ENCODE measurements at regions not wholly inside any gene's neighbourhood (a gene's known extent, or its start where the extent isn't known, plus 50 kb on each side); places are given as distances from the start of the nearest gene placed in this dataset.
"Not testable (repeated sequence)": the region's sequence is repeated elsewhere in the genome, so short reads cannot be mapped to it uniquely, and the experiment has no call there.

- no peak for DNase-seq (ENCODE audit: extremely low read depth, low read depth)
These were observed 849.1 kb upstream of the AUTS2 start for GRCh38 chr7:68748934-68749900.

DNA sequence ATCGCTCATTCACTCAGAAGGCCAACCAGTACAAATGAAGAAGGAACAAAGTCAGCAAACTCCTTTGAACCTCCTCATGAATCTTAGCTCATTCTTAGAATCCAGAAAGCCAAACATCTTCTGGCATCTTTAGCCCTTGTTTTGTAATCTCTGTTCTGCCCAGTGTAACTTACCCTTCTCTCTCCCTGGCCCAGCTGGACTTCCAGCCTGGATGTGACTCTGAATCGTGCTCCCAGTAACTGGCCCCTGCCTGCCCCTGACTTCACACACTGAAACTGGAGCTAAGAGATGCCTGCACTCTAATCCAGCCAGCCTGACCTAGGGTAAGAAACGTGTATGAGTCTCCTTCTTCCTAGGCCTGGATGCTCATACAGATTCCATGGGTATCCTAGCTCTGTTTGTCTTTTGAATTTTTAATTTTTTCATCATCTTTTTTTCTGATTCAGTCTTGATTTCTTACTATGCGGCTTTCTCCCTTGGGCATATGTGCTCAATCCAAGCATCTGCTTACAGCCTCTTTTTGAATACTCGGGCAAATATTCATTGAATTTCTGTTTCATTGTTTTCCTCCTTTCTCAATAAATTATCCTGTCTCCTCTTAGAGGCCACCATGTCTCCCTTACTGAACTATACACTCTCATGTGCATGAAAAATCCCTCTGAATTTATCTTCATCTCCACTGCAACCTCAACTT, 845.6 kb upstream of the AUTS2 start:
- DNase-seq (ENCODE audit: extremely low read depth, low read depth): no peak

GRCh38 chr7:68754414-68754813, 843.9 kb upstream of the AUTS2 start:
- no peak for DNase-seq (ENCODE audit: extremely low read depth, low read depth)

DNA sequence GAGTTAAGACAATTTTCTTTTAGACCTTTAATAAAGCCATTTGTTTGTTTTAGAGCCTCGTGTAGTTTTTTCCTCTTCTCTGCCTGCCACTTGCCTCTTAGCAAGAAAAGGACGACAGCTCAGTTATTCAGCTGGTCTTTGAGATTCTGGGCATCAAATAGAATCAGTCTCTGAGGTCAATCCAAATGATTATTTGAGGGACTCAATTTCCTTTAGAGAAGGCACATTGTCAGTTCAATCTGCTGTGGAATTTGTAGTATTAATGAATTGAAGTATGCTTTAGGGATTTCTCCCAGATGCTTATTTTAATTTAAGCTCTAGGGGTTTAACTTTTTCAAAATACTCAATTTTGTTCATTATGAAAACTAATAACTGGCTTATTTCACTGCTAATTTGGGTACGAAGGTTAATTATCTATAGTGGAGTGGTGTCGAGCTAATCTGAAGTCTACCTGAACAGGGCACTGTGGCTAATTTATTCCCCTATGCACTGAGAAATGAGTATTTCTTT, 841.2 kb upstream of the AUTS2 start:
- no peak for DNase-seq (ENCODE audit: extremely low read depth, low read depth)

DNA sequence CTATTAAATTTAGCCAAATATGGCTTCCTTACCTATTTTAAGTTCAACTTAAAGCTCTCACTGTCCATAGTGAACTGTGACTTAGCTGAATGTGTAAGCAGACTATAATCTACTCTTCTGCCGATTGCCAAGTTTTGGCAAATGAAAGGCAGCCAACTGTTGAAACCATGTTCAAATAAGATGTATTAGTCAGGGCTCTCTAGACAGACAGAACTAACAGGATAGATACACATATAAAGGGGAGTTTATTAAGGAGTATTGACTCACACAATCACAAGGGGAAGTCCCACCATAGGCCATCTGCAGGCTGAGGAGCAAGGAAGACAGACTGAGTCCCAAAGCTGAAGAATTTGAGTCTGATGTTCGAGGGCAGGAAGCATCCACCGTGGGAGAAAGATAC, 837.7 kb upstream of the AUTS2 start:
- DNase-seq (ENCODE audit: extremely low read depth, low read depth): no peak

GRCh38 chr7:68767462-68767861, 830.8 kb upstream of the AUTS2 start:
- DNase-seq (ENCODE audit: extremely low read depth, low read depth): no peak

DNA sequence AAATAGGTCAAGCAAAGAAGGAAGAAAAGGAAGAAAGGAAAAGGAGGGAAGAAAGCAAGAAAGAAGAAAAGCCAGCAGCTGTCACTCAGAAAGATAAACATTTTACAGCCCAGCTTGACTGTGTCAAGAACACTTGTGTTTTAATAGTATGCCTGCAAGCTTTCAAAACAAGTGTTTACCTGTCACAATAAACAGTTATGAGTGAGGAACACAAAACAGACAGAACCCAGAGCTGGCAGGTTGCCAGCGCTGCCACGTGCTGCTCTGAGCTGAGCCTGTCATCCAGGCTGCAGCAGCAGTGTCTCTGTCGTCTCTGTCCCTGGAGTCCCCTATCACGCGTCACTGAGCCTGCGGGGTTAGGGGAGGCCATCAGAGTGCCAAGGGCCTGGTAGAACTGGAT, 827.6 kb upstream of the AUTS2 start:
- DNase-seq (ENCODE audit: extremely low read depth, low read depth): no peak

GRCh38 chr7:68776326-68776725, 821.9 kb upstream of the AUTS2 start:
- DNase-seq (ENCODE audit: extremely low read depth, low read depth): no peak

- no peak for DNase-seq (ENCODE audit: extremely low read depth, low read depth)
These were observed 814.6 kb upstream of the AUTS2 start for GRCh38 chr7:68783684-68784083.

DNA sequence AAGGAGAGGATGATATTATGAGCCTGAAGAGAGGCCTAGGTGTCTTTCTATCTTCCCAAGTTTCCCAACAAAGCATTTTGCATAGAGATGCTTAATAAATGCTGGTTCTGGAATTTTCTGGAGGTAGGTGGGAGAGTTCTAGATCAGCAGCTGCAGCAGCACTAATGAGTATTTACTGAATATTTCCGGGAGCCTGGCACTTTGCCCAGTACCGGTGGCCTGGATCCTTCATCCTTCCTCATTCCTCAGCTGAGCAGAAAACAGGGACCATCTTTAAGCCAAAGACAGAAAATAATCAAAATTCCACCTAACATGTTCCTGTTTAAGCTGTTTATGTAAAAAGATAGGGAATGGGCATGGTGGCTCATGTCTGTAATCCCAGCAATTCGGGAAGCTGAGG, 813.2 kb upstream of the AUTS2 start:
- DNase-seq (ENCODE audit: extremely low read depth, low read depth): no peak

GRCh38 chr7:68787566-68787965, 810.7 kb upstream of the AUTS2 start:
- DNase-seq (ENCODE audit: extremely low read depth, low read depth): no peak

DNA sequence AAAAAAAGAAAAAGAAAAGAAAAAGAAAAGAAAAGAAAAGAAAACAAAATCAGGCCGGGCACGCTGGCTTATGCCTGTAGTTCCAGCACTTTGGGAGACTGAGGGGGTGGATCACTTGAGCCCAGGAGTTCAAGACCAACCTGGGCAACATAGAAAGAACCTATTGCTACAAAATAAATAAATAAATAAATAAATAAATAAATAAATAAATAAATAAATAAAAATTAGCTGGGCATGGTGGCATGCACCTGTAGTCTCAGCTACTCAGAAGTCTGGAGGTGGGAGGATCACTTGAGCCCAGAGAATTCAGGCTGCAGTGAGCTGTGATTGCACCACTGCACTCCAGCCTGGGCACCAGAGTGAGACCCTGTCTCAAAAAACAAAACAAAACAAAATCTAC, 809.7 kb upstream of the AUTS2 start:
- not testable (repeated sequence) for DNase-seq (ENCODE audit: extremely low read depth, low read depth)

GRCh38 chr7:68789597-68789996, 808.7 kb upstream of the AUTS2 start:
- no peak for DNase-seq (ENCODE audit: extremely low read depth, low read depth)

GRCh38 chr7:68792351-68792750, 805.9 kb upstream of the AUTS2 start:
- DNase-seq (ENCODE audit: extremely low read depth, low read depth): no peak

DNA sequence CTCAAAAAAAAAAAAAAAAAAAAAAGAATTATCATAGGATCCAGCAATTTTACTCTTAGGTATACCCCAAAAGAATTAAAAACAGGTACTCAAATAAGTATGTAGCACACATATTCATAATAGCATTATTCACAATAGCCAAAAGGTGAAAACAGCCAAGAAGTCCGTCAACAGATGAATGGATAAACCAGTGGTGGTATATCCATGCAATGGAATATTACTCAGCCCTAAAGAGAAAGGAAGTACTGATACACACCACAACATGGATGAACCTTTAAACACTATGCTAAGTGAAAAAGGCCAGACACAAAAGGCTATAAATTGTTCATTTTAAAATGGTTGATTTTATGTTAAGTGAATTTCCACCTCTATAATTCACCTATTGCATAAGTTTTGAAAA, 804.8 kb upstream of the AUTS2 start:
- no peak for DNase-seq (ENCODE audit: extremely low read depth, low read depth)

DNA sequence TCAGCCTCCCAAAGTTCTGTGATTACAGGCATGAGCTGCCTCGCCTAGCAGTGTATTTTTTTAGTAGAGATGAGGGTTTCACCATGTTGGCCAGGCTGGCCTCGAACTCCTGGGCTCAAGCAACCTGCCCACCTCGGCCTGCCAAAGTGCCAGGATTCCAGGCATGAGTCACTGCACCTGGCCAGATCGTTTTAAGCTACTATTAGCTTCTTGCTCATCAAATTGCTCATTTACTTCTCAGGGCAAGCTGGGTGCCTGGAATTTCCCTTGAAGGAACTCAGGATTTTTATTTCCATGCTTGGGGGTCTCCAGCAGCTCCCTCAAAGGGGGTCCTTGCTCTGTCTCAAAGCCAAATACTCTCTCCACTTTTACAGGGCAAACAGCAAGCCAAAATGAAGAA, 798.0 kb upstream of the AUTS2 start:
- DNase-seq (ENCODE audit: extremely low read depth, low read depth): no peak

DNA sequence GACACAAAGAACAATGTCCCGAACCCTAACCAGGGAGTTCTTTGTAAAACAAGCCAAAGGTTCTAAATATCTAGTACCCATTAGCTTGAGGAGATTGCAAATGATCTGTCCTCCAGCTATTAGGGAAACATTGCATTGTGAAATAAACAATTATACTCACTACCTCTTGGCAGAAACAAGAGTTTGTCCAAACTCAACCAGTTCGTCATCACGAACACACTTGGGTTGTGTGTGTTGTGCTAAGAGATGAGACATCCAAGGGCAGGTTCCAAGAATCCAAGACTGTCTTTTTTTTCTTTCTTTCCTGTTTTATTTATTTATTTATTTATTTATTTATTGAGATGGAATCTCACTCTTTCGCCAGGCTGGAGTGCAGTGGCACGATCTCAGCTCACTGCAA, 793.1 kb upstream of the AUTS2 start:
- DNase-seq (ENCODE audit: extremely low read depth, low read depth): no peak

DNA sequence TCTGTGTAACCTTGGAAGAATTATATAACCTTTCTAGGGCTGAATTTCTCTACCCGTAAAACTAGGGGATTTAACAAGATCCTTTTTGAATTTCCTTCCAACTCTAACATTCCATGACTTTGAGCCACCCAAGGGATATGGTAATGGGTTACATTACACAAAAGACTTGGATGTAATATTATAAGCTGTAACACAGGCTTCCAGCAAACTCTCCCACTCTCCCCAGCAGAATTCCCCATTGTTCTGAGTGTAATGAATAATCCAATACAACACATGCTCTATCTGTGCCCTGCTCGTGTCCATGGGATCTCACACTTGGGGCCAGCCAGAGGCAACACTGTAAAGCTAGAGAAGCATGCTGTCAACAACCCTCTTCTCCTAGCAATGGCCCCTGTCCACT, 790.6 kb upstream of the AUTS2 start:
- no peak for DNase-seq (ENCODE audit: extremely low read depth, low read depth)

GRCh38 chr7:68813551-68814080, 784.7 kb upstream of the AUTS2 start:
- no peak for DNase-seq (ENCODE audit: extremely low read depth, low read depth)

GRCh38 chr7:68816491-68816890, 781.8 kb upstream of the AUTS2 start:
- DNase-seq (ENCODE audit: extremely low read depth, low read depth): no peak

GRCh38 chr7:68820321-68820720, 778.0 kb upstream of the AUTS2 start:
- no peak for DNase-seq (ENCODE audit: extremely low read depth, low read depth)

GRCh38 chr7:68821846-68822245, 776.4 kb upstream of the AUTS2 start:
- no peak for DNase-seq (ENCODE audit: extremely low read depth, low read depth)

All from NCI-H460 (cell line).